ENCODE measurements at regions not wholly inside any gene's neighbourhood (a gene's known extent, or its start where the extent isn't known, plus 50 kb on each side); places are given as distances from the start of the nearest gene placed in this dataset.

DNA sequence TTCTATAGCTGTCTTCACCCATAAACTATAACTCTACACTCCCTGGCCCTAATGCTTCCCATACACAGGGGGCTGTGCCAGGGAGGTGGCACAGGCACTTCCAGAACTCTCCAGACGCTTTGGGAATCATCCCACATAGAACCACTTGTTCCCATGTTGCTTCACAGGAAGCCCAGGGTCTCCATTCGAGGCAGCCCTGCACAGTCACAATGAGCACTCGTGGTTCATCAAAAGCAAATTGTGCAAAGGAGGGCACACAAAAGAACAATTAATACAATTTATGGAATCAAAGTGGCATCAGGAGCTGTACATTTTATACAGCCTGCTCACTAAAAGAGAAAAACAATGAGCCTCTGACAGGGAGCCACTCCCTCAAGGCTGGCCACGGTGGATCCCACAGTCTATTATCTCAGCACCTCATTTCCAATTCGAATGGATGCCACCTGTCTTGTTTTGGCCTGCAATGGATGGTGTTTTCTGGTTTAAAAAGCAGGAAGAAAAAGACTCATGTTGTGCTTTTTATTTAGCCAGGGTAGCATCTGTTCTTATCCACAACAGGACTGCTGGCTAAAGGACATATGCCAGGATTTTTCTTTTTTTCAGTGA, 354.8 kb downstream of the ENC1 start:
- no peak for DNase-seq (ENCODE audit: low read depth)
- TF ChIP-seq CTCF (IDR thresholded peaks at IDR 0.05; ENCODE audit: low read length, missing control alignments), result no peak
- no peak overlapping the region for H3K4me3 ChIP-seq (replicated peaks; ENCODE audit: low read depth, low read length)

- DNase-seq (ENCODE audit: low read depth), result no peak
- no peak for TF ChIP-seq CTCF (IDR thresholded peaks at IDR 0.05; ENCODE audit: low read length, missing control alignments)
- H3K4me3 ChIP-seq (replicated peaks; ENCODE audit: low read depth, low read length), result no peak overlapping the region
These were observed 358.0 kb downstream of the ENC1 start for GRCh38 chr5:74282490-74282889.

DNA sequence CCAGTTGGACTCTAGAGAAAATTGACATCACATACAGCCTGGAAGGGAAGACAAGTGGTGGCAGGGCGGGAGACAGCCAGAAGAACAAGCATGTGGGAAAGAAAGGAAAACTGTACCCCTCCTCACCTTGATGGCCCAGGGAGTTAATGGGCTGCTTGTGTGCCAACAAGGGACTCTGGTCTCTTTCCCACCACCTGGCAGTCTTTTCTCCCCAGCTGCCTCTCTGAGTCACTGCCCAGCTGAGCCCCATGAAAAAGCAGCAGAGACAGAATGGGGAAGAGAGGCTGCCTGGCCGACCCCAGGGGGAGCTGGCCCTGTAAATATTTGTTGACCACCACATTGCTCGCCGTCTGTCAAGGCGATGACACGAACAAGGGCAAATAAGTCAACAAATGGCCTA, 359.4 kb downstream of the ENC1 start:
- H3K4me3 ChIP-seq (replicated peaks; ENCODE audit: low read depth, low read length), result no peak overlapping the region
- DNase-seq (ENCODE audit: low read depth), result no peak
- no peak for TF ChIP-seq CTCF (IDR thresholded peaks at IDR 0.05; ENCODE audit: low read length, missing control alignments)

DNA sequence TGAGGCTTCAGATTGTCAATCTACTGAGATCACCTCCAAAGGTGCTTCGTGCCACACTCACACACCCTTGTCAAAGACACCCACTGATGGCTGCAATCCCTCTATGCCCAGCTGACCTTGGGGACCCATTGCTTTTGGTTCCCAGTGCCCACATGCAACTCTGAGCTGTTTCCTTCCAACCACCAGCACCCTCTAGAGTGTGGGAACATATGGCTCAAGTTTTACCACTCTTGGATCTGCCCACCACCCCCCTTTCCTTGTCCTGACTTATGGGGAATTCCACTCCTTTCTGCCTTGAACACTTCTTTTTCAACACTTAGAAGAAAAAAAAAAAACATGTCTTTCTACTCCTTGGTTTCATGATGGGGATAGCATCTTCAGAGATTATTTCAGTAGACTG, 360.2 kb downstream of the ENC1 start:
- no peak for DNase-seq (ENCODE audit: low read depth)
- no peak for TF ChIP-seq CTCF (IDR thresholded peaks at IDR 0.05; ENCODE audit: low read length, missing control alignments)

GRCh38 chr5:74279244-74279643, 361.3 kb downstream of the ENC1 start:
- DNase-seq (ENCODE audit: low read depth), result no peak
- no peak for TF ChIP-seq CTCF (IDR thresholded peaks at IDR 0.05; ENCODE audit: low read length, missing control alignments)
- H3K4me3 ChIP-seq (replicated peaks; ENCODE audit: low read depth, low read length), result no peak overlapping the region

More for the DNA sequence above, 360.2 kb downstream of the ENC1 start:
- no peak overlapping the region for H3K4me3 ChIP-seq (replicated peaks; ENCODE audit: low read depth, low read length)

DNA sequence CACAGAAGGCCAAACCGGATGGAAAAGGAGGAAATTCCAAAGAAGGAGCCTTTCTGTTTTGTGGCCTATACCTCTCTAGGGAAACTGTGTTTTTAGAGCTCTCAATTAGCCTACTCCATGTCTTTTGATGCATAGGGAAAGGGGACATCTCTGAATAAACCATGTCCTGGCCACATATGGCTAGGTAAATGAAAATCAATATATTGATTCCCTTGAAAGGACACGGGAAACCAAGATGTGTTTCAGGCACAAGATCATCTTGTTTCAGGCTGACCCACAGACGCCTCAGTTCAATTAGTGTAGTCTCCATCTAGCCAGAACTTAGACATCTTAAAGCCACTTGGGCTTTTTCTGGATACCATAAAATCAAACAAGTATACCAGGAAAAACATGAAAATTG, 363.1 kb downstream of the ENC1 start:
- DNase-seq (ENCODE audit: low read depth), result no peak
- TF ChIP-seq CTCF (IDR thresholded peaks at IDR 0.05; ENCODE audit: low read length, missing control alignments), result no peak
- no peak overlapping the region for H3K4me3 ChIP-seq (replicated peaks; ENCODE audit: low read depth, low read length)
